GM12874 (cell line): ENCODE measurements at regions not wholly inside any gene's neighbourhood (a gene's known extent, or its start where the extent isn't known, plus 50 kb on each side); places are given as distances from the start of the nearest gene placed in this dataset.

Source experiments
- CTCF ChIP-seq: IDR thresholded peaks from 2 replicates; pipeline ENCODE4 v1.5.1; 2011; ENCODE audit warnings: low read depth, mild to moderate bottlenecking, control low read depth, low read length, moderate library complexity; ENCODE audit not compliant: insufficient read depth

- no peak for TF ChIP-seq CTCF
Observed at GRCh38 chr14:85401384-85401783, 128.6 kb upstream of the FLRT2 start.

- TF ChIP-seq CTCF: no peak
Observed at GRCh38 chr14:85402569-85403162, 127.3 kb upstream of the FLRT2 start.

GRCh38 chr14:85409481-85410210 is 120.3 kb upstream of the FLRT2 start:
- TF ChIP-seq CTCF: no peak

GRCh38 chr14:85412756-85413155 is 117.2 kb upstream of the FLRT2 start:
- no peak for TF ChIP-seq CTCF

GRCh38 chr14:85413836-85414526 is 116.0 kb upstream of the FLRT2 start:
- no peak for TF ChIP-seq CTCF

GRCh38 chr14:85415015-85415712 is 114.8 kb upstream of the FLRT2 start:
- no peak for TF ChIP-seq CTCF

GRCh38 chr14:85416771-85417170 is 113.2 kb upstream of the FLRT2 start:
- no peak for TF ChIP-seq CTCF
